SK-N-SH treated with all-trans-retinoic acid at 6 μM for 48 hours (cell line): ENCODE measurements at regions not wholly inside any gene's neighbourhood (a gene's known extent, or its start where the extent isn't known, plus 50 kb on each side); places are given as distances from the start of the nearest gene placed in this dataset.

Experiments
- ATAC-seq: fragments of 200-7000 bp; cut with Tn5 transposase; 3 replicates; pipeline ENCODE4 v1.9.1; 2020; ENCODE audit warnings: mild to moderate bottlenecking, moderate library complexity
- ARNTL ChIP-seq: fragments of 450-650 bp; formaldehyde crosslinking; IDR thresholded peaks from 2 replicates; pipeline ENCODE4 v1.5.0; 2020; ENCODE audit warnings: low read depth, mild to moderate bottlenecking, moderate library complexity, borderline replicate concordance
- BACH2 ChIP-seq: fragments of 250-450 bp; sonication (Bioruptor Pico); IDR thresholded peaks from 2 replicates; pipeline ENCODE4 v1.9.0; 2021; ENCODE audit warnings: mild to moderate bottlenecking, borderline replicate concordance
- CSDC2 ChIP-seq: fragments of 250-450 bp; sonication (Bioruptor Pico); IDR thresholded peaks from 2 replicates; pipeline ENCODE4 v1.5.0; 2020; ENCODE audit warnings: mild to moderate bottlenecking, moderate library complexity
- CSRNP3 ChIP-seq: fragments of 250-450 bp; sonication (Bioruptor Pico); IDR thresholded peaks from 2 replicates; pipeline ENCODE4 v1.5.1; 2021; ENCODE audit warnings: mild to moderate bottlenecking, moderate library complexity
- ESRRG ChIP-seq: fragments of 250-450 bp; sonication (Bioruptor Pico); IDR thresholded peaks from 2 replicates; pipeline ENCODE4 v1.6.1; 2021; ENCODE audit warnings: mild to moderate bottlenecking
- GLIS3 ChIP-seq: fragments of 250-450 bp; sonication (Bioruptor Pico); IDR thresholded peaks from 2 replicates; pipeline ENCODE4 v1.5.0; 2020; ENCODE audit warnings: mild to moderate bottlenecking, moderate library complexity
- ISL1 ChIP-seq: fragments of 250-450 bp; sonication (Bioruptor Pico); IDR thresholded peaks from 2 replicates; pipeline ENCODE4 v2.1.2; 2022; ENCODE audit warnings: mild to moderate bottlenecking, moderate library complexity
- OSR1 ChIP-seq: fragments of 250-450 bp; sonication (Bioruptor Pico); IDR thresholded peaks from 2 replicates; pipeline ENCODE4 v1.8.0; 2022; ENCODE audit warnings: moderate library complexity, mild to moderate bottlenecking, inconsistent platforms
- POU6F1 ChIP-seq: fragments of 250-450 bp; sonication (Bioruptor Pico); IDR thresholded peaks from 2 replicates; pipeline ENCODE4 v1.8.0; 2021; ENCODE audit warnings: low read depth, mild to moderate bottlenecking, moderate library complexity, borderline replicate concordance
- RARB ChIP-seq: fragments of 250-450 bp; sonication (Bioruptor Pico); IDR thresholded peaks from 2 replicates; pipeline ENCODE4 v1.8.0; 2021; ENCODE audit warnings: mild to moderate bottlenecking, moderate library complexity
- TOX ChIP-seq: fragments of 250-450 bp; sonication (Bioruptor Pico); IDR thresholded peaks from 2 replicates; pipeline ENCODE4 v1.8.0; 2021; ENCODE audit warnings: mild to moderate bottlenecking, moderate library complexity, borderline replicate concordance
- TSHZ2 ChIP-seq: fragments of 250-450 bp; sonication (Bioruptor Pico); IDR thresholded peaks from 2 replicates; pipeline ENCODE4 v1.5.0; 2020; ENCODE audit warnings: mild to moderate bottlenecking, moderate library complexity
- ZC3H10 ChIP-seq: fragments of 250-450 bp; sonication (Bioruptor Pico); IDR thresholded peaks from 2 replicates; pipeline ENCODE4 v1.5.1; 2021; ENCODE audit warnings: mild to moderate bottlenecking, moderate library complexity
- ZFP30 ChIP-seq: fragments of 450-650 bp; formaldehyde crosslinking; IDR thresholded peaks from 2 replicates; pipeline ENCODE4 v1.5.0; 2022; ENCODE audit warnings: mild to moderate bottlenecking, moderate library complexity
- ZNF70 ChIP-seq: fragments of 450-650 bp; formaldehyde crosslinking; IDR thresholded peaks from 2 replicates; pipeline ENCODE4 v1.5.0; 2020; ENCODE audit warnings: mild to moderate bottlenecking, moderate library complexity
- ZNF8 ChIP-seq: fragments of 450-650 bp; formaldehyde crosslinking; IDR thresholded peaks from 2 replicates; pipeline ENCODE4 v1.5.0; 2020; ENCODE audit warnings: mild to moderate bottlenecking, moderate library complexity

- no peak for TF ChIP-seq TSHZ2 (CRISPR knock-in tag)
These were observed 302.8 kb downstream of the TEX29 start (continued) for GRCh38 chr13:111623208-111623607.

GRCh38 chr13:111623743-111624505 is 303.5 kb downstream of the TEX29 start:
- TF ChIP-seq TOX (CRISPR knock-in tag) (no peak), ZFP30 (CRISPR knock-in tag) (no peak), ZNF8 (CRISPR knock-in tag) (no peak), CSDC2 (CRISPR knock-in tag) (no peak), RARB (CRISPR knock-in tag) (no peak), CSRNP3 (CRISPR knock-in tag) (no peak), POU6F1 (CRISPR knock-in tag) (no peak), GLIS3 (CRISPR knock-in tag) (no peak)
- no peak for ATAC-seq

- ATAC-seq = no peak
- no peak for TF ChIP-seq TOX (CRISPR knock-in tag)
These were observed 305.3 kb downstream of the TEX29 start for GRCh38 chr13:111625526-111626315.

GRCh38 chr13:111626371-111627305 is 306.2 kb downstream of the TEX29 start:
- TF ChIP-seq POU6F1 (CRISPR knock-in tag) = no peak
- TF ChIP-seq ZC3H10 (CRISPR knock-in tag) = no peak
- no peak for TF ChIP-seq GLIS3 (CRISPR knock-in tag)
- no peak for TF ChIP-seq ISL1 (CRISPR knock-in tag)
- no peak for TF ChIP-seq CSDC2 (CRISPR knock-in tag)
- TF ChIP-seq ARNTL = no peak
- no peak for TF ChIP-seq ZFP30 (CRISPR knock-in tag)
- no peak for TF ChIP-seq ZNF70
- no peak for TF ChIP-seq BACH2
- TF ChIP-seq ESRRG (CRISPR knock-in tag) = no peak
- TF ChIP-seq OSR1 = no peak
- no peak for ATAC-seq
